HCT116 (cell line): ENCODE measurements at regions not wholly inside any gene's neighbourhood (a gene's known extent, or its start where the extent isn't known, plus 50 kb on each side); places are given as distances from the start of the nearest gene placed in this dataset.
A peak's percentile ranks its signal among the peaks of the same experiment; 100 is the strongest.

Source experiments
- ATAC-seq: fragments of 200-7000 bp; cut with Tn5 transposase; 2 replicates; pipeline ENCODE4 v1.9.1; 2020; ENCODE audit warnings: mild to moderate bottlenecking, moderate library complexity
- BruUV-seq: library from RNA; stranded (reverse); fragments of 400-500 nt; replicated peaks from 2 replicates; lab custom pipeline; 2021; lab: Mats Ljungman, UMichigan
- CTCF ChIA-PET: fragments of 300-600 bp; sonication (Branson Sonifier 250); formaldehyde crosslinking; loops from one replicate; lab custom pipeline; 2021; ENCODE audit warnings: antibody characterized with exemption; lab: Charles Lee
- POLR2A ChIA-PET: fragments of 300-600, 350-600 bp; sonication (Branson Sonifier 250); formaldehyde crosslinking; loops from one replicate; lab custom pipeline; 2021; ENCODE audit warnings: antibody characterized with exemption; lab: Charles Lee
- RAD21 ChIA-PET, 2 experiments: fragments of 300-600 bp; sonication (Branson Sonifier 250); formaldehyde crosslinking; loops; one replicate each; lab custom pipeline; 2023; ENCODE audit warnings: low total read pairs in 2 of 2; ENCODE audit not compliant: uncharacterized antibody in 2 of 2, unreplicated experiment in 2 of 2, low non-redundant PET in 1 of 2; lab: Charles Lee
- DNase-seq: peaks from one replicate; pipeline ENCODE4 v3.0.0-alpha.2; 2010; ENCODE audit warnings: low read depth, low spot score
- H2AFZ ChIP-seq: fragments of 200-600 bp; shearing (Covaris generic), sonication (generic); 2 replicates; pipeline ENCODE4 v1.6.1; 2017; ENCODE audit warnings: low read depth, mixed run types, mixed read lengths, antibody characterized with exemption, low read length; ENCODE audit not compliant: poor library complexity, severe bottlenecking
- H3K27ac ChIP-seq: 2 replicates; pipeline ENCODE4 v1.5.1; 2012; ENCODE audit warnings: low read depth, low read length
- H3K27me3 ChIP-seq: fragments of 200-600 bp; sonication (generic); 2 replicates; pipeline ENCODE4 v1.6.1; 2016; ENCODE audit warnings: mixed run types, low read length, mixed read lengths; ENCODE audit not compliant: insufficient read depth
- H3K36me3 ChIP-seq, 2 experiments: fragments of 200-500 bp in 1 of 2; fragments of 200-600 bp in 1 of 2; sonication (Bioruptor generic) in 1 of 2; sonication (generic) in 1 of 2; 2 replicates each; pipeline versions ENCODE4 v1.5.1 to v1.6.1; 2014 to 2016; ENCODE audit warnings: low read length in 2 of 2, inconsistent platforms in 1 of 2, mixed read lengths in 1 of 2, mixed run types in 1 of 2; ENCODE audit not compliant: insufficient read depth in 2 of 2, control insufficient read depth in 1 of 2
- H3K4me1 ChIP-seq, 2 experiments: fragments of 200-600 bp in 1 of 2; sonication (generic) in 1 of 2; 2 replicates each; pipeline versions ENCODE4 v1.5.1 to v1.6.1; 2012 to 2017; ENCODE audit warnings: low read length in 2 of 2, inconsistent platforms in 1 of 2, mild to moderate bottlenecking in 1 of 2, mixed read lengths in 1 of 2, mixed run types in 1 of 2, moderate library complexity in 1 of 2; ENCODE audit not compliant: insufficient read depth in 2 of 2, control insufficient read depth in 1 of 2
- H3K4me2 ChIP-seq: fragments of 200-600 bp; sonication (generic); 2 replicates; pipeline ENCODE4 v1.6.1; 2017; ENCODE audit warnings: mixed run types, low read length, mixed read lengths
- H3K4me3 ChIP-seq, 2 experiments: fragments of 200-600 bp in 1 of 2; sonication (generic) in 1 of 2; replicated peaks in 1 of 2; 2 replicates each; pipeline ENCODE4 v1.5.1; 2011 to 2016; ENCODE audit warnings: low read length in 2 of 2, control low read depth in 1 of 2, low read depth in 1 of 2, mild to moderate bottlenecking in 1 of 2, mixed read lengths in 1 of 2, mixed run types in 1 of 2
- H3K79me2 ChIP-seq: fragments of 200-600 bp; sonication (generic); 2 replicates; pipeline ENCODE4 v1.6.1; 2017; ENCODE audit warnings: mild to moderate bottlenecking, mixed run types, low read length, moderate library complexity, mixed read lengths; ENCODE audit not compliant: insufficient read depth
- H3K9ac ChIP-seq: fragments of 200-600 bp; sonication (generic); 2 replicates; pipeline ENCODE4 v1.6.1; 2016; ENCODE audit warnings: low read length, mixed read lengths
- H3K9me2 ChIP-seq: fragments of 200-600 bp; sonication (generic), shearing (Covaris generic); 2 replicates; pipeline ENCODE4 v1.6.1; 2017; ENCODE audit warnings: mixed run types, mild to moderate bottlenecking, moderate library complexity; ENCODE audit not compliant: insufficient read depth
- H3K9me3 ChIP-seq, 2 experiments: fragments of 200-500 bp in 1 of 2; fragments of 200-600 bp in 1 of 2; sonication (Bioruptor generic) in 1 of 2; sonication (generic) in 1 of 2; 2 replicates each; pipeline ENCODE4 v1.6.1; 2014 to 2017; ENCODE audit warnings: low read length in 2 of 2, mixed read lengths in 2 of 2, inconsistent platforms in 1 of 2, low read depth in 1 of 2, mild to moderate bottlenecking in 1 of 2, mixed run types in 1 of 2, moderate library complexity in 1 of 2; ENCODE audit not compliant: control insufficient read depth in 1 of 2, insufficient read depth in 1 of 2
- H4K20me1 ChIP-seq: fragments of 200-600 bp; sonication (generic), shearing (Covaris generic); 2 replicates; pipeline ENCODE4 v1.6.1; 2017; ENCODE audit warnings: mixed run types, mild to moderate bottlenecking, moderate library complexity; ENCODE audit not compliant: insufficient read depth
- CBX3 ChIP-seq: IDR thresholded peaks from 2 replicates; pipeline ENCODE4 v1.6.1; 2012; ENCODE audit warnings: low read depth
- CEBPB ChIP-seq: IDR thresholded peaks from 2 replicates; pipeline ENCODE4 v1.6.1; 2012; ENCODE audit warnings: low read depth
- EZH2 ChIP-seq: fragments of 200-600 bp; sonication (generic); IDR thresholded peaks from 2 replicates; pipeline ENCODE4 v1.6.1; 2017; ENCODE audit warnings: antibody characterized with exemption, mixed run types
- FOSL1 ChIP-seq: IDR thresholded peaks from 2 replicates; pipeline ENCODE4 v1.6.1; 2012; ENCODE audit warnings: low read depth
- JUND ChIP-seq: IDR thresholded peaks from 2 replicates; pipeline ENCODE4 v1.6.1; 2012
- POLR2A ChIP-seq: IDR thresholded peaks from 2 replicates; pipeline ENCODE4 v1.7.0; 2011; ENCODE audit warnings: borderline replicate concordance; ENCODE audit not compliant: insufficient read depth, insufficient read length; ENCODE audit errors: extremely low read depth
- RAD21 ChIP-seq: IDR thresholded peaks from 2 replicates; pipeline ENCODE4 v1.6.1; 2012; ENCODE audit warnings: low read depth, mild to moderate bottlenecking
- SRF ChIP-seq: IDR thresholded peaks from 2 replicates; pipeline ENCODE4 v1.6.1; 2012; ENCODE audit warnings: low read depth
- TCF7L2 ChIP-seq: IDR thresholded peaks from 2 replicates; pipeline ENCODE4 v1.7.0; 2011; ENCODE audit warnings: borderline replicate concordance, inconsistent platforms; ENCODE audit not compliant: insufficient read depth, insufficient read length; ENCODE audit errors: extremely low read depth
- ZFX ChIP-seq: fragments of 450-650 bp; IDR thresholded peaks from 2 replicates; pipeline ENCODE4 v1.6.1; 2017
- intact Hi-C: fragments of 100-400 bp; cut with micrococcal nuclease; formaldehyde crosslinking; loops from 2 replicates; pipeline ENCODE4 v1.10.0; 2022
- TF ChIP-seq, protein P1 (sequence below), 3 experiments: fragments of 200-600 bp in 1 of 3; sonication (generic) in 1 of 3; IDR thresholded peaks in 2 of 3; conservative IDR thresholded peaks in 1 of 3; 2 replicates each; pipeline ENCODE4 v1.5.1; 2012 to 2017; ENCODE audit warnings: low read depth in 2 of 3, low read length in 2 of 3, antibody characterized with exemption in 1 of 3, borderline replicate concordance in 1 of 3, control low read depth in 1 of 3, mild to moderate bottlenecking in 1 of 3, mixed read lengths in 1 of 3, mixed run types in 1 of 3, moderate library complexity in 1 of 3; ENCODE audit not compliant: insufficient read depth in 1 of 3

- H3K9ac ChIP-seq: no peak overlapping the region
- ChIA-PET POLR2A (no interaction called here), RAD21 (no interaction called here), CTCF (no interaction called here)
- no peaks in the 10 kb centered on the region for H3K9me2 ChIP-seq
- H3K4me3 ChIP-seq: no peak overlapping the region
- no peak overlapping the region for H2AFZ ChIP-seq
- H3K79me2 ChIP-seq: no peaks in the 10 kb centered on the region
- no peaks in the 10 kb centered on the region for H3K36me3 ChIP-seq
- ATAC-seq: no peak
- no peaks in the 10 kb centered on the region for H4K20me1 ChIP-seq
- no peak overlapping the region for H3K4me2 ChIP-seq
- no peaks in the 10 kb centered on the region for H3K27me3 ChIP-seq
- H3K9me3 ChIP-seq: no peaks in the 10 kb centered on the region
- no peak for DNase-seq
- H3K27ac ChIP-seq: no peak overlapping the region
- no peaks in the 10 kb centered on the region for H3K4me1 ChIP-seq
- no TSS peak for BruUV-seq
- TF ChIP-seq JUND: no peak
- no peak for TF ChIP-seq ZFX
- TF ChIP-seq, protein P1, sequence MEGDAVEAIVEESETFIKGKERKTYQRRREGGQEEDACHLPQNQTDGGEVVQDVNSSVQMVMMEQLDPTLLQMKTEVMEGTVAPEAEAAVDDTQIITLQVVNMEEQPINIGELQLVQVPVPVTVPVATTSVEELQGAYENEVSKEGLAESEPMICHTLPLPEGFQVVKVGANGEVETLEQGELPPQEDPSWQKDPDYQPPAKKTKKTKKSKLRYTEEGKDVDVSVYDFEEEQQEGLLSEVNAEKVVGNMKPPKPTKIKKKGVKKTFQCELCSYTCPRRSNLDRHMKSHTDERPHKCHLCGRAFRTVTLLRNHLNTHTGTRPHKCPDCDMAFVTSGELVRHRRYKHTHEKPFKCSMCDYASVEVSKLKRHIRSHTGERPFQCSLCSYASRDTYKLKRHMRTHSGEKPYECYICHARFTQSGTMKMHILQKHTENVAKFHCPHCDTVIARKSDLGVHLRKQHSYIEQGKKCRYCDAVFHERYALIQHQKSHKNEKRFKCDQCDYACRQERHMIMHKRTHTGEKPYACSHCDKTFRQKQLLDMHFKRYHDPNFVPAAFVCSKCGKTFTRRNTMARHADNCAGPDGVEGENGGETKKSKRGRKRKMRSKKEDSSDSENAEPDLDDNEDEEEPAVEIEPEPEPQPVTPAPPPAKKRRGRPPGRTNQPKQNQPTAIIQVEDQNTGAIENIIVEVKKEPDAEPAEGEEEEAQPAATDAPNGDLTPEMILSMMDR (IDR thresholded peaks at IDR 0.05 in 2 of 3, conservative IDR thresholded peaks at IDR 0.05 in 1 of 3; ENCODE audit: borderline replicate concordance in 1 of 3, insufficient read depth in 1 of 3, low read depth in 2 of 3, low read length in 2 of 3): no peak
- TF ChIP-seq EZH2: no peak
- no peak for TF ChIP-seq POLR2A
- no peak for TF ChIP-seq TCF7L2
- TF ChIP-seq CEBPB: no peak
- intact Hi-C loops: no loop called here
Measured at GRCh38 chr3:145427355-145427754, 733.6 kb downstream of the PLOD2 start.

- DNase-seq: no peak
Measured at GRCh38 chr3:145429546-145429945, 731.4 kb downstream of the PLOD2 start.

More at GRCh38 chr3:145429546-145429945, 731.4 kb downstream of the PLOD2 start:
- no peak overlapping the region for H3K4me2 ChIP-seq
- H3K9ac ChIP-seq: no peak overlapping the region
- no peak for ATAC-seq
- no peaks in the 10 kb centered on the region for H3K36me3 ChIP-seq
- H3K9me2 ChIP-seq: no peaks in the 10 kb centered on the region
- RAD21 ChIA-PET: no interaction called here
- no peak overlapping the region for H3K4me3 ChIP-seq
- BruUV-seq: no TSS peak
- H3K27me3 ChIP-seq: no peaks in the 10 kb centered on the region
- CTCF ChIA-PET: no interaction called here
- no peaks in the 10 kb centered on the region for H4K20me1 ChIP-seq
- POLR2A ChIA-PET: no interaction called here
- no peaks in the 10 kb centered on the region for H3K79me2 ChIP-seq
- H2AFZ ChIP-seq: peak overlapping the region; percentile 54
- H3K9me3 ChIP-seq: no peaks in the 10 kb centered on the region
- no peaks in the 10 kb centered on the region for H3K4me1 ChIP-seq
- TF ChIP-seq FOSL1 (no peak), SRF (no peak), RAD21 (no peak), CBX3 (no peak), JUND (no peak)
- no peak overlapping the region for H3K27ac ChIP-seq
- intact Hi-C loops: no loop called here
